Smooth muscle cell (in vitro differentiated cells): ENCODE measurements at regions not wholly inside any gene's neighbourhood (a gene's known extent, or its start where the extent isn't known, plus 50 kb on each side); places are given as distances from the start of the nearest gene placed in this dataset.
A peak's percentile ranks its signal among the peaks of the same experiment; 100 is the strongest.

Experiments
- DNase-seq: peaks from one replicate; lab custom pipeline; 2025; ENCODE audit not compliant: unreplicated experiment; lab: John Stamatoyannopoulos, UW
- H2AFZ ChIP-seq: fragments of 200-600 bp; sonication (generic); 2 replicates; pipeline ENCODE4 v1.6.0; 2016; ENCODE audit warnings: antibody characterized with exemption, low read depth, mild to moderate bottlenecking
- H3F3A ChIP-seq: fragments of 200-600 bp; sonication (generic); 2 replicates; pipeline ENCODE4 v1.6.0; 2017; ENCODE audit warnings: antibody characterized with exemption, low read depth
- H3K27ac ChIP-seq: fragments of 200-600 bp; sonication (generic); 2 replicates; pipeline ENCODE4 v1.5.1; 2016; ENCODE audit warnings: low read depth, mild to moderate bottlenecking
- H3K27me3 ChIP-seq: fragments of 200-600 bp; sonication (generic); 2 replicates; pipeline ENCODE4 v1.6.1; 2016; ENCODE audit warnings: low read depth, mild to moderate bottlenecking
- H3K36me3 ChIP-seq: fragments of 200-600 bp; sonication (generic); 2 replicates; pipeline ENCODE4 v1.5.1; 2016; ENCODE audit warnings: low read depth
- H3K4me1 ChIP-seq: fragments of 200-600 bp; sonication (generic); 2 replicates; pipeline ENCODE4 v1.5.1; 2016; ENCODE audit warnings: low read depth
- H3K4me2 ChIP-seq: fragments of 200-600 bp; sonication (generic); 2 replicates; pipeline ENCODE4 v1.6.0; 2016; ENCODE audit warnings: mild to moderate bottlenecking
- H3K4me3 ChIP-seq: fragments of 200-600 bp; sonication (generic); 2 replicates; pipeline ENCODE4 v1.5.1; 2016; ENCODE audit warnings: mild to moderate bottlenecking
- H3K79me2 ChIP-seq: fragments of 200-600 bp; sonication (generic); 2 replicates; pipeline ENCODE4 v1.6.0; 2016; ENCODE audit warnings: low read depth, mild to moderate bottlenecking
- H3K9ac ChIP-seq: fragments of 200-600 bp; sonication (generic); 2 replicates; pipeline ENCODE4 v1.6.0; 2016; ENCODE audit warnings: low read depth
- H3K9me3 ChIP-seq: fragments of 200-600 bp; sonication (generic); replicated peaks from 2 replicates; pipeline ENCODE4 v1.5.1; 2016; ENCODE audit warnings: low read depth
- H4K20me1 ChIP-seq: fragments of 200-600 bp; sonication (generic); 2 replicates; pipeline ENCODE4 v1.6.0; 2016; ENCODE audit warnings: low read depth
- CTCF ChIP-seq: fragments of 200-600 bp; sonication (generic); IDR thresholded peaks from 2 replicates; pipeline ENCODE4 v1.5.1; 2017; ENCODE audit warnings: borderline replicate concordance, mild to moderate bottlenecking, antibody characterized with exemption; ENCODE audit not compliant: insufficient read depth, poor library complexity, severe bottlenecking
- WGBS: methylation state at CpG from one replicate; pipeline ENCODE4 v1.1.7; 2016; ENCODE audit warnings: low lambda C conversion rate; 5-methylcytosine and 5-hydroxymethylcytosine counted together

DNA sequence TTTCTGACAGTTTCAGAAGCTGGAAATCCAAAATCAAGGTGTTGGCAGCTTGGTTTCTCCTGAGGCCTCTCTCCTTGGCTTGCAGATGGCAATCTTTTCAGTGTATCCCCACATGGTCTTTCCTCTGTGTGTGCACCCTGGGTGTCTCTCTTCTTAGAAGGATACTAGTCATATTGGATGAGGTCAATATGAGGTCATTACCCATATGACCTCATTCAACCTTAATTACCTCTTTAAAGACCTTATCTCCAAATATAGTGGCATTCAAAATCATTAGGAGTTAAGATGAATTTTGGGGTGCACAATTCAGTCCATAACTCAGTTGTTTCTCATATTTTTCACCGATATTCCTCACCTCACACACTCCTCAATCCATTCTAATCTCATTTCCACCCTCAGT, 92.4 kb upstream of the TGM3 start:
- no peaks in the 10 kb centered on the region for H3K9me3 ChIP-seq
- H3K9ac ChIP-seq, result no peak overlapping the region
- DNase-seq, result no peak
- WGBS, result 94% methylated on average over 1 of the region's 1 CpG
- H3F3A ChIP-seq, result no peaks in the 10 kb centered on the region
- H3K4me1 ChIP-seq, result no peaks in the 10 kb centered on the region
- H3K27ac ChIP-seq, result no peak overlapping the region
- no peaks in the 10 kb centered on the region for H3K27me3 ChIP-seq
- H3K4me2 ChIP-seq, result no peak overlapping the region
- no peaks in the 10 kb centered on the region for H4K20me1 ChIP-seq
- H3K36me3 ChIP-seq, result no peaks in the 10 kb centered on the region
- H3K79me2 ChIP-seq, result no peaks in the 10 kb centered on the region
- H2AFZ ChIP-seq, result no peak overlapping the region
- no peak overlapping the region for H3K4me3 ChIP-seq
- no peak for TF ChIP-seq CTCF

GRCh38 chr20:2204021-2204420, 91.8 kb upstream of the TGM3 start:
- 100% methylated on average over 3 of the region's 3 CpGs for WGBS
- Histone ChIP-seq H3K4me1 (no peaks in the 10 kb centered on the region), H3K27me3 (no peaks in the 10 kb centered on the region), H2AFZ (no peak overlapping the region), H3F3A (no peaks in the 10 kb centered on the region), H3K4me3 (no peak overlapping the region), H4K20me1 (no peaks in the 10 kb centered on the region), H3K27ac (no peak overlapping the region), H3K9ac (no peak overlapping the region), H3K9me3 (no peaks in the 10 kb centered on the region), H3K79me2 (no peaks in the 10 kb centered on the region), H3K36me3 (no peaks in the 10 kb centered on the region), H3K4me2 (no peak overlapping the region)
- TF ChIP-seq CTCF, result no peak
- no peak for DNase-seq

- H3F3A ChIP-seq, result no peaks in the 10 kb centered on the region
- DNase-seq, result peak; percentile 52
- H3K79me2 ChIP-seq, result no peaks in the 10 kb centered on the region
- H3K9me3 ChIP-seq, result no peaks in the 10 kb centered on the region
- no peaks in the 10 kb centered on the region for H3K27me3 ChIP-seq
- WGBS, result 5% methylated on average over 78 of the region's 82 CpGs
- H3K27ac ChIP-seq, result no peak overlapping the region
- H3K4me2 ChIP-seq, result peak overlapping the region; percentile 89
- peak overlapping the region; percentile 54 for H3K9ac ChIP-seq
- no peaks in the 10 kb centered on the region for H4K20me1 ChIP-seq
- H3K4me3 ChIP-seq, result peak overlapping the region; percentile 73
- peak; percentile 78 for TF ChIP-seq CTCF
- H2AFZ ChIP-seq, result peak overlapping the region; percentile 98
- H3K4me1 ChIP-seq, result no peaks in the 10 kb centered on the region
- no peaks in the 10 kb centered on the region for H3K36me3 ChIP-seq
Measured at GRCh38 chr20:2206957-2207769, 88.6 kb upstream of the TGM3 start.

- no peaks in the 10 kb centered on the region for H3K36me3 ChIP-seq
- H2AFZ ChIP-seq, result peak overlapping the region; percentile 98
- peak overlapping the region; percentile 89 for H3K4me2 ChIP-seq
- no peaks in the 10 kb centered on the region for H3K27me3 ChIP-seq
- TF ChIP-seq CTCF, result no peak
- DNase-seq, result no peak
- H4K20me1 ChIP-seq, result no peaks in the 10 kb centered on the region
- peak overlapping the region; percentile 54 for H3K9ac ChIP-seq
- no peaks in the 10 kb centered on the region for H3K79me2 ChIP-seq
- H3K4me3 ChIP-seq, result peak overlapping the region; percentile 73
- no peaks in the 10 kb centered on the region for H3K4me1 ChIP-seq
- no peaks in the 10 kb centered on the region for H3K9me3 ChIP-seq
- H3F3A ChIP-seq, result no peaks in the 10 kb centered on the region
- no peak overlapping the region for H3K27ac ChIP-seq
- WGBS, result 11% methylated on average over 17 of the region's 17 CpGs
Measured at GRCh38 chr20:2207770-2208097, 88.1 kb upstream of the TGM3 start.
